ENCODE measurements at regions not wholly inside any gene's neighbourhood (a gene's known extent, or its start where the extent isn't known, plus 50 kb on each side); places are given as distances from the start of the nearest gene placed in this dataset.

DNA sequence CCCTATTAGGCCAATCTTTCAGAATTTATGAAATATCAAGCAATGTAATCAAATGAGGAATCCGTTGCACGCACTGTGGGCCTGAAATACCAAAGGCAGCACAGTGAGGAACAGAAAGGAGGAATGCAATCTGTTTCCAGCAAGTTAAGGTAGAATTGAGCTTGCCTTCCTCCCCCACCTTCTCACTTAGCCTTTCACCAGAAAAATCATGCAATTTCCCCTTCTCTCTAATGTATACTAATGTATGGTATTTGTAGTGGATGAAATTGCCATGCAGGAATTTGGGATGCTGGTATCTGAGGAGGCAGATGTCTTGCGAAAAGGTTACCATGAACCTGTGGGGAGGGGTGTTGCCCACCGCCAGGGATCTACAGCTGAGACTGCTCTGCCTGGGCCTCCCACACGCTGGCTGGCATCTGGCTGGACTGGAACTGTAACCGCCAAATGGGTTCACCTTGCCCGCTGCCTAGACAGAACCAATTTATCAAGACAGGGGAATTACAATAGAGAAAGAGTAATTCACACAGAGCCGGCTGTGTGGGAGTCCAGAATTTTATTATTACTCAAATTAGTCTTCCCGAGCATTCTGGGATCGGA lies 222.4 kb upstream of the MYLIP start:
- no peaks in the 10 kb centered on the region for H3K27me3 Mint-ChIP-seq (ENCODE audit: unreplicated experiment)
- H3K9me3 Mint-ChIP-seq (ENCODE audit: low read depth, unreplicated experiment), result no peaks in the 10 kb centered on the region
- no peak overlapping the region for H3K4me3 Mint-ChIP-seq (ENCODE audit: low read depth, unreplicated experiment)
- CTCF ChIA-PET, result no interaction called here
- TF ChIP-seq, protein P1, sequence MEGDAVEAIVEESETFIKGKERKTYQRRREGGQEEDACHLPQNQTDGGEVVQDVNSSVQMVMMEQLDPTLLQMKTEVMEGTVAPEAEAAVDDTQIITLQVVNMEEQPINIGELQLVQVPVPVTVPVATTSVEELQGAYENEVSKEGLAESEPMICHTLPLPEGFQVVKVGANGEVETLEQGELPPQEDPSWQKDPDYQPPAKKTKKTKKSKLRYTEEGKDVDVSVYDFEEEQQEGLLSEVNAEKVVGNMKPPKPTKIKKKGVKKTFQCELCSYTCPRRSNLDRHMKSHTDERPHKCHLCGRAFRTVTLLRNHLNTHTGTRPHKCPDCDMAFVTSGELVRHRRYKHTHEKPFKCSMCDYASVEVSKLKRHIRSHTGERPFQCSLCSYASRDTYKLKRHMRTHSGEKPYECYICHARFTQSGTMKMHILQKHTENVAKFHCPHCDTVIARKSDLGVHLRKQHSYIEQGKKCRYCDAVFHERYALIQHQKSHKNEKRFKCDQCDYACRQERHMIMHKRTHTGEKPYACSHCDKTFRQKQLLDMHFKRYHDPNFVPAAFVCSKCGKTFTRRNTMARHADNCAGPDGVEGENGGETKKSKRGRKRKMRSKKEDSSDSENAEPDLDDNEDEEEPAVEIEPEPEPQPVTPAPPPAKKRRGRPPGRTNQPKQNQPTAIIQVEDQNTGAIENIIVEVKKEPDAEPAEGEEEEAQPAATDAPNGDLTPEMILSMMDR (IDR thresholded peaks at IDR 0.05; ENCODE audit: unreplicated experiment), result no peak
- no peaks in the 10 kb centered on the region for H3K36me3 Mint-ChIP-seq (ENCODE audit: insufficient read depth, unreplicated experiment)
- no peak overlapping the region for H3K27ac Mint-ChIP-seq (ENCODE audit: unreplicated experiment)
- H3K4me1 Mint-ChIP-seq (ENCODE audit: low read depth, unreplicated experiment), result peaks cover 45% of the 10 kb centered on the region
- intact Hi-C loops (cut with micrococcal nuclease; ENCODE audit: unreplicated experiment), result loop anchor here (5.0 kb wide), 1 partner anchor 276 kb away; no protein-coding TSS in a partner anchor
- no TSS peak for BruUV-seq (replicated peaks)
- DNase-seq, result no peak

DNA sequence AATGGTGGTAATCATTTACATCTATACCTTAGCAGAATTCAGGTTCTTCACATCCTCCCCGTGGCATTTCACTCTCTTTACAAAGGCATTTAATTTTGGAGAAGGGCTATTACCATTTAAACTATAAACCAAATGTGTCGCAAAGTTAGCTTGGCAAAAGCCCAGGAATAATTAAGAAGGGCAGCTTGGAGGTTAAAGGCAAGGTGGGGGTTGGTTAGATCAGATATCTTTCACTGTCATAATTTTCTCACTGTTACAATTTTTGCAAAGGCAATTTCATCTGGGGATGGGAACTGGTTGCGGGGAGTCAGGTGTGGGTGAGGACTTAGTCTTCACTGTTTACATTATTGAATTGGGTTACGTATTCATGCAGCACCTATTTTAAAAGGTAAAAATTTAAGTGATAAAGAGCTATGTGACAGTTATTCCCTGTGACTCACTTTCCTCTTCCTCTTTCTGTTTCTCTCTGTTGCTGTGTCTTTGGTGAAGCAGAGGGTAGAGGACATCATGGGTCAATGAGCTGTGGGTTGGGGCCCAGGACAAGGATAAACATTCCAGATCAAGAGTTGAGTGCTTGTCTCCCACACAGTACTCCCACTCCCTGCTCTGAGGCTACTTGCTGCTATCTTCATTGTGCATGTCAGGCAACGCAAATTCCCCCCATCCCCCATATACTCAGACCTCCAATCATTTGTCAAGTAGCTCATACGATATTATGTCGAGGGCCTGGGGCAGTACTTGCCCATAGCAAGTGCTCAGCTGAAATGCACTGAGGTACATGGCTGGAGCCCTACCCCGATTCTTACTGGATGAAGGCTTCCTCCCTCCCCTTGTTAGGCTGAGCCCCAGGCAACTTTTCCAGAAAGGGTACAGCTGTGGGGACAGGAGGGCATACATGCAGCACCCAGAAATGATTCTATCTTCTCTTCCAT lies 223.1 kb upstream of the MYLIP start:
- intact Hi-C loops (cut with micrococcal nuclease; ENCODE audit: unreplicated experiment), result loop anchor here (5.0 kb wide), 1 partner anchor 277 kb away; no protein-coding TSS in a partner anchor
- no peaks in the 10 kb centered on the region for H3K27me3 Mint-ChIP-seq (ENCODE audit: unreplicated experiment)
- H3K9me3 Mint-ChIP-seq (ENCODE audit: low read depth, unreplicated experiment), result no peaks in the 10 kb centered on the region
- CTCF ChIA-PET, result no interaction called here
- BruUV-seq (replicated peaks), result no TSS peak
- H3K4me3 Mint-ChIP-seq (ENCODE audit: low read depth, unreplicated experiment), result no peak overlapping the region
- peaks cover 45% of the 10 kb centered on the region for H3K4me1 Mint-ChIP-seq (ENCODE audit: low read depth, unreplicated experiment)
- no peak overlapping the region for H3K27ac Mint-ChIP-seq (ENCODE audit: unreplicated experiment)
- no peaks in the 10 kb centered on the region for H3K36me3 Mint-ChIP-seq (ENCODE audit: insufficient read depth, unreplicated experiment)
- TF ChIP-seq, protein P1 (IDR thresholded peaks at IDR 0.05; ENCODE audit: unreplicated experiment), result no peak
- DNase-seq, result no peak

DNA sequence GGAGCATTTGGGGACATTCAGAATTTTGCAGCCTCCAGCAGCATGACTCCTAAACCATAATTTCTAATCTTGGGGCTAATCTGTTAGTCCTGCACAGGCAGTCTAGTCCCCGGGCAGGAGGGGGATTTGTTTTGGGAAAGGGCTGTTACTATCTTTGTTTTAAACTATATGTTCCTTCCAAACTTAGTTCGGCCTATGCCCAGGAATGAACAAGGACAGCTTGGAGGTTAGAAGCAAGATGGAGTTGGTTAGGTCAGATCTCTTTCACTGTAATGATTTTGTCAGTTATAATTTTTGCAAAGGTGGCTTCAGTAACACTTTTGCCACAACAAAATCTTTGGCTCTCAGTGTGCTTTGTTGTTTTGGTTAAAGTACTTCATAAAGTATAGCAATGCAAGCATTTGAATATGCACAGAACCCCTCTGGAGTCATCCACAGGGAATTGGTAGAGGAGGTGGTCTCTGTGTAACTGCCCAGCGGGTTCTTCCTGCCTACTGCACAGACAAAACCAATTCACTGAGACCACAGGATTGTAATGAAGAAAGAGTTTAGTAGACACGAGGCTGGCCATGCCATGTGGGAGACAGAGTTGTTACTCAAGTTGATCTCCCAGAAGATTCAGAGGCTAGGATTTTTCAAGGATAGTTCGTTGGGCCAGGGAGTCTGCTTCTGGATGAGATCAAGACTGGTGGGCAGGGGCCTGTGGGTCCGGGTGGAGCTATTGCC lies 224.1 kb upstream of the MYLIP start:
- CTCF ChIA-PET, result no interaction called here
- Mint-ChIP-seq H3K4me3 (ENCODE audit: low read depth, unreplicated experiment) (no peak overlapping the region), H3K27me3 (ENCODE audit: unreplicated experiment) (no peaks in the 10 kb centered on the region), H3K27ac (ENCODE audit: unreplicated experiment) (no peak overlapping the region), H3K9me3 (ENCODE audit: low read depth, unreplicated experiment) (no peaks in the 10 kb centered on the region), H3K4me1 (ENCODE audit: low read depth, unreplicated experiment) (peaks cover 45% of the 10 kb centered on the region), H3K36me3 (ENCODE audit: insufficient read depth, unreplicated experiment) (no peaks in the 10 kb centered on the region)
- TF ChIP-seq, protein P1 (IDR thresholded peaks at IDR 0.05; ENCODE audit: unreplicated experiment), result no peak
- intact Hi-C loops (cut with micrococcal nuclease; ENCODE audit: unreplicated experiment), result loop anchor here (5.0 kb wide), 1 partner anchor 277 kb away; no protein-coding TSS in a partner anchor
- BruUV-seq (replicated peaks), result no TSS peak
- DNase-seq, result no peak
